WTC11 (cell line): ENCODE measurements at regions not wholly inside any gene's neighbourhood (a gene's known extent, or its start where the extent isn't known, plus 50 kb on each side); places are given as distances from the start of the nearest gene placed in this dataset.

ENCODE experiments used
- ATAC-seq: fragments of 200-7000 bp; cut with Tn5 transposase; 2 replicates; pipeline ENCODE4 v1.10.0; 2021; ENCODE audit warnings: mild to moderate bottlenecking, moderate library complexity
- CTCF ChIA-PET: fragments of 300-600 bp; sonication (Branson Sonifier 250); formaldehyde crosslinking; loops from one replicate; lab custom pipeline; 2021; ENCODE audit warnings: antibody characterized with exemption; lab: Charles Lee
- POLR2A ChIA-PET: fragments of 350-600 bp; sonication (Branson Sonifier 250); formaldehyde crosslinking; loops from one replicate; lab custom pipeline; 2021; ENCODE audit warnings: antibody characterized with exemption; lab: Charles Lee
- DNase-seq: peaks from one replicate; pipeline ENCODE4 v3.0.0; 2021; ENCODE audit warnings: low spot score
- H3K27ac Mint-ChIP-seq: 2 replicates; pipeline ENCODE4 v1.8.0; 2021; ENCODE audit warnings: mixed read lengths
- H3K27me3 Mint-ChIP-seq: 2 replicates; pipeline ENCODE4 v1.8.0; 2021; ENCODE audit warnings: low read depth, mild to moderate bottlenecking, moderate library complexity, mixed read lengths
- H3K36me3 Mint-ChIP-seq: 2 replicates; pipeline ENCODE4 v1.8.0; 2021; ENCODE audit warnings: mixed read lengths
- H3K4me1 Mint-ChIP-seq: 2 replicates; pipeline ENCODE4 v1.8.0; 2022; ENCODE audit warnings: mixed read lengths
- H3K4me3 Mint-ChIP-seq: 2 replicates; pipeline ENCODE4 v1.8.0; 2021; ENCODE audit warnings: mild to moderate bottlenecking, moderate library complexity, mixed read lengths
- H3K9me3 Mint-ChIP-seq: 2 replicates; pipeline ENCODE4 v1.8.0; 2021; ENCODE audit warnings: mixed read lengths
- AFF4 ChIP-seq: sonication (generic); formaldehyde crosslinking; IDR thresholded peaks from 2 replicates; pipeline ENCODE4 v1.8.1; 2023; ENCODE audit warnings: mild to moderate bottlenecking, missing genetic modification reagents, borderline replicate concordance
- ATF2 ChIP-seq: sonication (generic); formaldehyde crosslinking; IDR thresholded peaks from 2 replicates; pipeline ENCODE4 v1.8.1; 2022; ENCODE audit warnings: low read depth, missing genetic modification reagents, borderline replicate concordance
- ATF3 ChIP-seq: sonication (generic); formaldehyde crosslinking; conservative IDR thresholded peaks from 2 replicates; pipeline ENCODE4 v1.8.1; 2022; ENCODE audit warnings: mild to moderate bottlenecking, missing genetic modification reagents
- CREB1 ChIP-seq: sonication (generic); formaldehyde crosslinking; IDR thresholded peaks from 2 replicates; pipeline ENCODE4 v1.8.0; 2023; ENCODE audit warnings: mild to moderate bottlenecking, missing genetic modification reagents
- E2F4 ChIP-seq: sonication (generic); formaldehyde crosslinking; IDR thresholded peaks from 2 replicates; pipeline ENCODE4 v1.8.1; 2022; ENCODE audit warnings: low read depth, mild to moderate bottlenecking, moderate library complexity, missing genetic modification reagents, borderline replicate concordance
- E2F5 ChIP-seq: sonication (generic); formaldehyde crosslinking; IDR thresholded peaks from 2 replicates; pipeline ENCODE4 v1.8.1; 2022; ENCODE audit warnings: mild to moderate bottlenecking, moderate library complexity, missing genetic modification reagents
- FOXP4 ChIP-seq: sonication (generic); formaldehyde crosslinking; IDR thresholded peaks from 2 replicates; pipeline ENCODE4 v1.8.0; 2022; ENCODE audit warnings: mild to moderate bottlenecking, missing genetic modification reagents
- HMGA2 ChIP-seq: fragments of 250-450 bp; sonication (Bioruptor Pico); IDR thresholded peaks from 2 replicates; pipeline ENCODE4 v1.4.0; 2021; ENCODE audit warnings: mild to moderate bottlenecking, moderate library complexity
- IRF1 ChIP-seq: sonication (generic); formaldehyde crosslinking; IDR thresholded peaks from 2 replicates; pipeline ENCODE4 v1.8.0; 2023; ENCODE audit warnings: missing genetic modification reagents
- MXD4 ChIP-seq: fragments of 250-450 bp; sonication (Bioruptor Pico); IDR thresholded peaks from 2 replicates; pipeline ENCODE4 v1.8.0; 2021; ENCODE audit warnings: mild to moderate bottlenecking, moderate library complexity, borderline replicate concordance
- PREB ChIP-seq: sonication (generic); formaldehyde crosslinking; IDR thresholded peaks from 2 replicates; pipeline ENCODE4 v1.8.1; 2022; ENCODE audit warnings: mild to moderate bottlenecking, missing genetic modification reagents, moderate library complexity, borderline replicate concordance
- RORB ChIP-seq: fragments of 250-450 bp; sonication (Bioruptor Pico); IDR thresholded peaks from 2 replicates; pipeline ENCODE4 v1.9.0; 2021; ENCODE audit warnings: mild to moderate bottlenecking
- SMAD3 ChIP-seq: sonication (generic); formaldehyde crosslinking; IDR thresholded peaks from 2 replicates; pipeline ENCODE4 v1.8.0; 2022; ENCODE audit warnings: missing genetic modification reagents, mild to moderate bottlenecking, borderline replicate concordance
- SMAD4 ChIP-seq: sonication (generic); formaldehyde crosslinking; IDR thresholded peaks from 2 replicates; pipeline ENCODE4 v1.8.0; 2022; ENCODE audit warnings: mild to moderate bottlenecking, missing genetic modification reagents
- SOX15 ChIP-seq: fragments of 250-450 bp; sonication (Bioruptor Pico); IDR thresholded peaks from 2 replicates; pipeline ENCODE4 v1.9.0; 2021; ENCODE audit warnings: mild to moderate bottlenecking
- TP53 ChIP-seq: sonication (generic); formaldehyde crosslinking; IDR thresholded peaks from 2 replicates; pipeline ENCODE4 v1.8.1; 2023; ENCODE audit warnings: mild to moderate bottlenecking, missing genetic modification reagents
- USF2 ChIP-seq: sonication (generic); formaldehyde crosslinking; IDR thresholded peaks from 2 replicates; pipeline ENCODE4 v1.8.1; 2023; ENCODE audit warnings: mild to moderate bottlenecking, missing genetic modification reagents, moderate library complexity
- ZNF232 ChIP-seq: sonication (generic); formaldehyde crosslinking; IDR thresholded peaks from 2 replicates; pipeline ENCODE4 v1.8.0; 2022; ENCODE audit warnings: mild to moderate bottlenecking, missing genetic modification reagents
- ZNF317 ChIP-seq: sonication (generic); formaldehyde crosslinking; IDR thresholded peaks from 2 replicates; pipeline ENCODE4 v1.8.1; 2023; ENCODE audit warnings: low read depth, mild to moderate bottlenecking, moderate library complexity, missing genetic modification reagents, borderline replicate concordance
- ZNF512 ChIP-seq: sonication (generic); formaldehyde crosslinking; IDR thresholded peaks from 2 replicates; pipeline ENCODE4 v1.8.1; 2022; ENCODE audit warnings: missing genetic modification reagents, borderline replicate concordance

- no peak for DNase-seq
- TF ChIP-seq FOXP4 (CRISPR knock-in tag) (no peak), AFF4 (CRISPR knock-in tag) (no peak), PREB (CRISPR knock-in tag) (no peak), ZNF232 (CRISPR knock-in tag) (no peak), ZNF317 (CRISPR knock-in tag) (no peak), SMAD3 (no peak), MXD4 (CRISPR knock-in tag) (no peak), SOX15 (no peak), CREB1 (CRISPR knock-in tag) (no peak), E2F5 (CRISPR knock-in tag) (no peak), RORB (no peak), USF2 (no peak), HMGA2 (no peak), SMAD4 (no peak), ZNF512 (CRISPR knock-in tag) (no peak), ATF3 (no peak), ATF2 (CRISPR knock-in tag) (no peak), TP53 (CRISPR knock-in tag) (no peak), E2F4 (CRISPR knock-in tag) (no peak), IRF1 (no peak)
- TF ChIP-seq, all 79 proteins: peak for 0
- Mint-ChIP-seq H3K27ac (no peak overlapping the region), H3K9me3 (no peaks in the 10 kb centered on the region), H3K36me3 (no peaks in the 10 kb centered on the region), H3K4me1 (peaks cover 24% of the 10 kb centered on the region), H3K4me3 (no peak overlapping the region), H3K27me3 (no peaks in the 10 kb centered on the region)
- ChIA-PET CTCF (interaction anchor here (2.4 kb wide), 1 partner anchor 111 kb away, joined by 6 read pairs; no protein-coding TSS in a partner anchor), POLR2A (interaction anchor here (0.6 kb wide), 1 partner anchor 129 kb away, joined by 3 read pairs; no protein-coding TSS in a partner anchor)
- ATAC-seq, result no peak
Observed at GRCh38 chr15:100761290-100761935, 118.2 kb upstream of the ALDH1A3 start.
